ENCODE measurements at regions not wholly inside any gene's neighbourhood (a gene's known extent, or its start where the extent isn't known, plus 50 kb on each side); places are given as distances from the start of the nearest gene placed in this dataset.

DNA sequence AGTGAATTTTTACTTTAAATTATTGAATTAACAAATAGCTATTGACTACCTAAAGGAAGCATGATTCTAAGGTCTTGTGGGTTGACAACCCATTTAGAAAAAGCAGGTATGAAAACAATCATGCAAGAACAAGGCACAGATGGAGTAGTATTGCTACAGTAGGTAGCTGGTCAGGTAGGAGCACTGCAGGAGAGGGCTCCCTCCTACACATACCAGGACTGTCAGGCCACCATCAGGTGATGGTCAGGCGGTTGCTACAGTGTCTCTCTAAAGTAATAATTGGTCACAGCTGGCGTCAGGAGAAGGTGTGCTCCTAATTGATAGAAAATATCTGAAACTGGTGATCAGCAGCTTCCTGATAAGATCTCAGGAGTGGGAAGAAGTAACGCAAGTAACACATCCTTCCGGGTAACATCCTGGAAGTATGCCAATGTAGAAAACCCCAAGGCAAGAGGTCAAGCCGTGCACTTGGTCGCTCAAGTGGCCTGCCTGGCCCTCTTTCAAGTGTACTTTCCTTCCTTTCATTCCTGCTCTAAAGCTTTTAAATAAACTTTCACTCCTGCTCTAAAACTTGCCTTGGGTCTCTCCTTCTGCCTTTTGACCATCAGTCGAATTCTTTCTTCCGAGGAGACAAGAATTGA lies 486.5 kb downstream of the TMEM114 start:
- Histone ChIP-seq H3K27me3 (ENCODE audit: low read depth) (no peaks in the 10 kb centered on the region), H3K4me1 (no peaks in the 10 kb centered on the region), H3K27ac (replicated peaks) (no peak overlapping the region), H3K36me3 (no peaks in the 10 kb centered on the region), H3K4me3 (no peak overlapping the region), H3K9me3 (replicated peaks) (no peaks in the 10 kb centered on the region)
- DNase-seq: no peak
- TF ChIP-seq, protein P1, sequence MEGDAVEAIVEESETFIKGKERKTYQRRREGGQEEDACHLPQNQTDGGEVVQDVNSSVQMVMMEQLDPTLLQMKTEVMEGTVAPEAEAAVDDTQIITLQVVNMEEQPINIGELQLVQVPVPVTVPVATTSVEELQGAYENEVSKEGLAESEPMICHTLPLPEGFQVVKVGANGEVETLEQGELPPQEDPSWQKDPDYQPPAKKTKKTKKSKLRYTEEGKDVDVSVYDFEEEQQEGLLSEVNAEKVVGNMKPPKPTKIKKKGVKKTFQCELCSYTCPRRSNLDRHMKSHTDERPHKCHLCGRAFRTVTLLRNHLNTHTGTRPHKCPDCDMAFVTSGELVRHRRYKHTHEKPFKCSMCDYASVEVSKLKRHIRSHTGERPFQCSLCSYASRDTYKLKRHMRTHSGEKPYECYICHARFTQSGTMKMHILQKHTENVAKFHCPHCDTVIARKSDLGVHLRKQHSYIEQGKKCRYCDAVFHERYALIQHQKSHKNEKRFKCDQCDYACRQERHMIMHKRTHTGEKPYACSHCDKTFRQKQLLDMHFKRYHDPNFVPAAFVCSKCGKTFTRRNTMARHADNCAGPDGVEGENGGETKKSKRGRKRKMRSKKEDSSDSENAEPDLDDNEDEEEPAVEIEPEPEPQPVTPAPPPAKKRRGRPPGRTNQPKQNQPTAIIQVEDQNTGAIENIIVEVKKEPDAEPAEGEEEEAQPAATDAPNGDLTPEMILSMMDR (IDR thresholded peaks at IDR 0.05; ENCODE audit: borderline replicate concordance): no peak
- intact Hi-C loops (cut with micrococcal nuclease): no loop called here

DNA sequence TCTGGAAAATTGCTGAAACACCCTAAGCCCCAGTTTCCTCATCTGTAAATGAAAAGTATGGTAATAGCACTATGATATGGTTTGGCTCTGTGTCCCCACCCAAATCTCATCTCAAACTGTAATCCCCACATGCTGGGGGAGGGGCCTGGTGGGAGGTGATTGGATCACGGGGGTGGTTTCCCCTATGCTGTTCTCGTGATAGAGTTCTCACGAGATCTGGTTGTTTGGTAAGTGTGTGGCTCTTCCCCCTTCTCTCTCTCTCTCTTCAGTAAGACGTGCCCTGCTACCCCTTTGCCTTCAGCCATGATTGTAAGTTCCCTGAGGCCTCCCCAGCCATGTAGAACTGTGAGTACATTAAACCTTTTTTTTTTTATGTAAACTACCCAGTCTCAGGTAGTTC lies 490.7 kb downstream of the TMEM114 start:
- Histone ChIP-seq H3K27ac (replicated peaks) (no peak overlapping the region), H3K4me3 (no peak overlapping the region), H3K27me3 (ENCODE audit: low read depth) (no peaks in the 10 kb centered on the region), H3K4me1 (no peaks in the 10 kb centered on the region), H3K9me3 (replicated peaks) (no peaks in the 10 kb centered on the region), H3K36me3 (no peaks in the 10 kb centered on the region)
- intact Hi-C loops (cut with micrococcal nuclease): no loop called here
- TF ChIP-seq, protein P1 (IDR thresholded peaks at IDR 0.05; ENCODE audit: borderline replicate concordance): no peak
- no peak for DNase-seq

DNA sequence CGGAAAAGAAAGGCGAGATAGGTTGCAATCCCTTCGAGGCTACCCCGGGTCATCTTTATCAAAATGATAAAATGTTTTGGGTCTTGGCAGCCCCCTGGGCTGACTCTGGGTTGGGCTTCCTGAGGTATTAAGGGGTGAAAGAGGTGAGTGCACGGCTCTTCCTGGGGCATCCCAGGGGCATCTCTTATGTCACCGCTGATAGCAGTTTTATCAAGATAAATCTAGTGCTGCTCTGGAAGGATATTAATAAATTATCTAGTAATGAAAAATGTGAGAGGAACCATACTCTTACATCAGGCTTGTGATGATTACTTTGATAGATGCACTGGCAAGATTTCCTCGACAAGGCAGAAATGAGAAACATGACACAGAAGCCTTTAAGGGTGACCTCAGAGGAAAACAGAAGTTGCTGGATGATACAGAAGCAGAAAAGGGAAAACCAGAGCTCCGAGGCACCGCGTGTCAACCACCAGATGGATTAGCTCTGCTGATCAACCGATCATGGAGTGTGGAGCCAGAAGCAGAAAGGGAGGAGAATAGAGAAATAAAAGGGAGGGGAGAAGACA lies 491.3 kb downstream of the TMEM114 start:
- Histone ChIP-seq H3K36me3 (no peaks in the 10 kb centered on the region), H3K4me3 (no peak overlapping the region), H3K9me3 (replicated peaks) (no peaks in the 10 kb centered on the region), H3K27me3 (ENCODE audit: low read depth) (no peaks in the 10 kb centered on the region), H3K4me1 (no peaks in the 10 kb centered on the region), H3K27ac (replicated peaks) (no peak overlapping the region)
- TF ChIP-seq, protein P1 (IDR thresholded peaks at IDR 0.05; ENCODE audit: borderline replicate concordance): no peak
- no peak for DNase-seq
- intact Hi-C loops (cut with micrococcal nuclease): no loop called here

DNA sequence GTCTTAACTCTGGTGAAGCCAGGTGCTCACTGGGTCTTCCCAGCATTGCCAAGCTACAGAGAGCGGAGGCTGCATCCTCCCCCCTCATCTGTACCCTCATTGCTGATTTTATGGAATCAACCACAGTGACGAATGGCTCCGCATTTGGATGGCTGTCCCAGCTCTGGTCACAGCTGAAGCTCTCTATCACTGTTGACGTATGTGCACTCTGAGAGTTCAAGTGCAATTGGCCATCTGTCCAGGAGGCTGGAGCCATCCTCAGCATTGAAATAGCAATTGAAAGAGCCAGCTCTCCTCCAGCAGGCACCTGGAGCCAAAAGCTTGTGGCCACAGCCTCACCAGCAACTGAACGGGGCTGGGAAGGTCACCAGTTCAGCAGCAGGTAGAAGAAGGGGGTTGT lies 494.1 kb downstream of the TMEM114 start:
- no peak for DNase-seq
- Histone ChIP-seq H3K27me3 (ENCODE audit: low read depth) (no peaks in the 10 kb centered on the region), H3K4me3 (no peak overlapping the region), H3K27ac (replicated peaks) (no peak overlapping the region), H3K9me3 (replicated peaks) (no peaks in the 10 kb centered on the region), H3K4me1 (no peaks in the 10 kb centered on the region), H3K36me3 (no peaks in the 10 kb centered on the region)
- TF ChIP-seq, protein P1 (IDR thresholded peaks at IDR 0.05; ENCODE audit: borderline replicate concordance): no peak
- intact Hi-C loops (cut with micrococcal nuclease): no loop called here

DNA sequence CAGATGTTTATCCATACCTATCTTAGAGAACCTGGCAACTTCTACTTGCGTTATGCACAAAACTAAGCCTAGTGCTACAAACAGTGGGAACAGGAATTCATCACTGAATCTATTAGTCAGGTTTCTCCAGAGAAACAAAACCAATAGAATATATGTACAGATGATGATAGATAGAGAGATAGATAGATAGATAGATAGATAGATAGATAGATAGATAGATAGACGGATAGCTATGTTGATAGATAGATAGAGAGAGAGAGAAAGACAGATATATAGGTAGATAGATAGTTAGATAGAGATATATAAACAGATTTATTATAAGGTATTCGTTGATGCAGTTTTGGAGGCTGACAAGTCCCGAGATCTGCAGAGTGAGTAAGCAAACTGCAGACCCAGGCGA lies 495.6 kb downstream of the TMEM114 start:
- H3K4me3 ChIP-seq: no peak overlapping the region
- DNase-seq: no peak
- H3K36me3 ChIP-seq: no peaks in the 10 kb centered on the region
- H3K4me1 ChIP-seq: no peaks in the 10 kb centered on the region
- H3K27ac ChIP-seq (replicated peaks): no peak overlapping the region
- intact Hi-C loops (cut with micrococcal nuclease): no loop called here
- no peaks in the 10 kb centered on the region for H3K27me3 ChIP-seq (ENCODE audit: low read depth)
- no peaks in the 10 kb centered on the region for H3K9me3 ChIP-seq (replicated peaks)
- TF ChIP-seq, protein P1 (IDR thresholded peaks at IDR 0.05; ENCODE audit: borderline replicate concordance): no peak
